HL-60 (cell line): ENCODE measurements at regions not wholly inside any gene's neighbourhood (a gene's known extent, or its start where the extent isn't known, plus 50 kb on each side); places are given as distances from the start of the nearest gene placed in this dataset.

Experiments
- DNase-seq, 2 experiments: peaks; one replicate each; pipeline ENCODE4 v3.0.0-alpha.2; 2010 to 2020; ENCODE audit warnings: low read depth in 1 of 2, low spot score in 1 of 2
- H3K27ac ChIP-seq: fragments of 250-450 bp; sonication (Bioruptor Pico); replicated peaks from 2 replicates; pipeline ENCODE4 v1.5.1; 2020; ENCODE audit warnings: mild to moderate bottlenecking, moderate library complexity
- H3K27me3 ChIP-seq: fragments of 250-450 bp; sonication (Bioruptor Pico); 2 replicates; pipeline ENCODE4 v1.5.1; 2021; ENCODE audit warnings: mild to moderate bottlenecking, moderate library complexity; ENCODE audit not compliant: insufficient read depth, poor library complexity, severe bottlenecking
- H3K4me3 ChIP-seq: replicated peaks from 2 replicates; pipeline ENCODE4 v1.5.1; 2011; ENCODE audit warnings: mild to moderate bottlenecking, control low read depth, low read length; ENCODE audit not compliant: insufficient read depth
- CTCF ChIP-seq: IDR thresholded peaks from one replicate; pipeline ENCODE4 v1.5.1; 2011; ENCODE audit warnings: low read length, control low read depth, inconsistent platforms; ENCODE audit not compliant: insufficient read depth
- GABPA ChIP-seq: IDR thresholded peaks from 2 replicates; pipeline ENCODE4 v1.6.1; 2012; ENCODE audit warnings: low read depth
- POLR2AphosphoS5 ChIP-seq: IDR thresholded peaks from 2 replicates; pipeline ENCODE4 v1.6.1; 2012; ENCODE audit warnings: low read depth
- REST ChIP-seq: IDR thresholded peaks from 2 replicates; pipeline ENCODE4 v1.6.1; 2012; ENCODE audit warnings: low read depth; ENCODE audit not compliant: insufficient replicate concordance
- SPI1 ChIP-seq: IDR thresholded peaks from 2 replicates; pipeline ENCODE4 v1.6.1; 2012; ENCODE audit warnings: low read depth, mild to moderate bottlenecking, borderline replicate concordance

GRCh38 chr3:5384557-5385236, 197.2 kb downstream of the EDEM1 start:
- Histone ChIP-seq H3K27ac (no peak overlapping the region), H3K27me3 (no peaks in the 10 kb centered on the region), H3K4me3 (no peak overlapping the region)
- TF ChIP-seq SPI1 (no peak), POLR2AphosphoS5 (no peak), CTCF (no peak), GABPA (no peak), REST (no peak)
- DNase-seq: no peak

GRCh38 chr3:5388091-5388490, 200.6 kb downstream of the EDEM1 start:
- Histone ChIP-seq H3K4me3 (no peak overlapping the region), H3K27ac (no peak overlapping the region), H3K27me3 (no peaks in the 10 kb centered on the region)
- DNase-seq: no peak
- no peak for TF ChIP-seq CTCF
- no peak for TF ChIP-seq REST
- no peak for TF ChIP-seq GABPA
- TF ChIP-seq POLR2AphosphoS5: no peak
- TF ChIP-seq SPI1: no peak

GRCh38 chr3:5389057-5389456, 201.6 kb downstream of the EDEM1 start:
- no peak for DNase-seq
- no peak overlapping the region for H3K27ac ChIP-seq
- no peak overlapping the region for H3K4me3 ChIP-seq
- TF ChIP-seq CTCF: no peak
- TF ChIP-seq GABPA: no peak
- TF ChIP-seq REST: no peak
- no peak for TF ChIP-seq POLR2AphosphoS5
- no peak for TF ChIP-seq SPI1
- no peaks in the 10 kb centered on the region for H3K27me3 ChIP-seq
